ENCODE measurements at regions not wholly inside any gene's neighbourhood (a gene's known extent, or its start where the extent isn't known, plus 50 kb on each side); places are given as distances from the start of the nearest gene placed in this dataset.
"Not testable (repeated sequence)": the region's sequence is repeated elsewhere in the genome, so short reads cannot be mapped to it uniquely, and the experiment has no call there.

- DNase-seq: no peak
Observed at GRCh38 chr6:6950373-6951145, 157.2 kb upstream of the RREB1 start.

- DNase-seq: no peak
Observed at GRCh38 chr6:6951355-6951754, 156.4 kb upstream of the RREB1 start.

GRCh38 chr6:6952484-6952883, 155.3 kb upstream of the RREB1 start:
- no peak for DNase-seq

GRCh38 chr6:6952927-6953326, 154.8 kb upstream of the RREB1 start:
- DNase-seq: not testable (repeated sequence)

- DNase-seq: no peak
Observed at GRCh38 chr6:6960571-6961251, 147.1 kb upstream of the RREB1 start.

GRCh38 chr6:6962086-6962485, 145.7 kb upstream of the RREB1 start:
- no peak for DNase-seq

- no peak for DNase-seq
Observed at GRCh38 chr6:6962699-6963098, 145.1 kb upstream of the RREB1 start.

- DNase-seq: not testable (repeated sequence)
Observed at GRCh38 chr6:6963390-6963789, 144.4 kb upstream of the RREB1 start.

- DNase-seq: peak; percentile 11
Observed at GRCh38 chr6:6964675-6965074, 143.1 kb upstream of the RREB1 start.

- DNase-seq: no peak
Observed at GRCh38 chr6:6966127-6966526, 141.6 kb upstream of the RREB1 start.

- no peak for DNase-seq
Observed at GRCh38 chr6:6966569-6966968, 141.2 kb upstream of the RREB1 start.

GRCh38 chr6:6968357-6968730, 139.4 kb upstream of the RREB1 start:
- no peak for DNase-seq

GRCh38 chr6:6968731-6969552, 138.8 kb upstream of the RREB1 start:
- no peak for DNase-seq

- no peak for DNase-seq
Observed at GRCh38 chr6:6969761-6970223, 138.0 kb upstream of the RREB1 start.

- DNase-seq: no peak
Observed at GRCh38 chr6:6970851-6971250, 136.9 kb upstream of the RREB1 start.

GRCh38 chr6:6971369-6971768, 136.4 kb upstream of the RREB1 start:
- no peak for DNase-seq

GRCh38 chr6:6972456-6972855, 135.3 kb upstream of the RREB1 start:
- peak; percentile 30 for DNase-seq

GRCh38 chr6:6973721-6974120, 134.0 kb upstream of the RREB1 start:
- no peak for DNase-seq

GRCh38 chr6:6975459-6976111, 132.2 kb upstream of the RREB1 start:
- no peak for DNase-seq

- no peak for DNase-seq
Observed at GRCh38 chr6:6976193-6976592, 131.6 kb upstream of the RREB1 start.

- DNase-seq: no peak
Observed at GRCh38 chr6:6978731-6979130, 129.0 kb upstream of the RREB1 start.

- no peak for DNase-seq
Observed at GRCh38 chr6:6980999-6981597, 126.7 kb upstream of the RREB1 start.
